Ascending aorta (tissue), 2 donors: ENCODE measurements at regions not wholly inside any gene's neighbourhood (a gene's known extent, or its start where the extent isn't known, plus 50 kb on each side); places are given as distances from the start of the nearest gene placed in this dataset.

ENCODE experiments used
- DNase-seq, 2 donors: peaks; one replicate each; pipeline ENCODE4 v3.0.0-alpha.2; 2019; ENCODE audit warnings: low spot score in 2 of 2
- H3K27ac ChIP-seq, 2 donors: fragments of 200-600 bp; sonication (generic); one replicate each; pipeline ENCODE4 v1.5.1; 2016 to 2017; ENCODE audit warnings: mild to moderate bottlenecking in 1 of 2
- H3K27me3 ChIP-seq: fragments of 200-600 bp; sonication (generic); one replicate; pipeline ENCODE4 v1.5.1; 2017
- H3K36me3 ChIP-seq, 2 donors: fragments of 200-600 bp; sonication (generic); one replicate each; pipeline ENCODE4 v1.5.1; 2016
- H3K4me1 ChIP-seq, 2 donors: fragments of 200-600 bp; sonication (generic); one replicate each; pipeline ENCODE4 v1.5.1; 2016 to 2017; ENCODE audit warnings: mild to moderate bottlenecking in 1 of 2
- H3K4me3 ChIP-seq, 2 donors: fragments of 200-600 bp; sonication (generic); one replicate each; pipeline ENCODE4 v1.5.1; 2016 to 2017; ENCODE audit warnings: mild to moderate bottlenecking in 1 of 2
- H3K9me3 ChIP-seq, 2 donors: fragments of 200-600 bp; sonication (generic); one replicate each; pipeline ENCODE4 v1.5.1; 2016
- CTCF ChIP-seq, 3 experiments: fragments of 200-600 bp in 2 of 3; fragments of 450-650 bp in 1 of 3; sonication (generic) in 2 of 3; IDR thresholded peaks; one replicate each; pipeline ENCODE4 v1.5.1; 2016 to 2019; ENCODE audit warnings: antibody characterized with exemption in 3 of 3, mild to moderate bottlenecking in 1 of 3, moderate library complexity in 1 of 3
- intact Hi-C: fragments of 100-400 bp; cut with DNase I; formaldehyde crosslinking; loops from one replicate; pipeline ENCODE4 v1.15.1; 2023

- Histone ChIP-seq H3K27ac (no peak overlapping the region), H3K4me1 (no peaks in the 10 kb centered on the region)
- TF ChIP-seq CTCF (IDR thresholded peaks at IDR 0.05) = no peak
Measured at GRCh38 chr2:145323512-145323911, 803.6 kb upstream of the ZEB2 start.

GRCh38 chr2:145321344-145321743 is 801.4 kb upstream of the ZEB2 start:
- DNase-seq = no peak
- Histone ChIP-seq H3K4me3 (no peak overlapping the region), H3K4me1 (no peaks in the 10 kb centered on the region), H3K9me3 (no peaks in the 10 kb centered on the region), H3K27ac (no peak overlapping the region), H3K27me3 (no peaks in the 10 kb centered on the region), H3K36me3 (no peaks in the 10 kb centered on the region)
- TF ChIP-seq CTCF (IDR thresholded peaks at IDR 0.05) = no peak
- intact Hi-C loops = no loop called here

More at GRCh38 chr2:145323512-145323911, 803.6 kb upstream of the ZEB2 start:
- no peaks in the 10 kb centered on the region for H3K27me3 ChIP-seq
- no peak for DNase-seq
- H3K9me3 ChIP-seq = no peaks in the 10 kb centered on the region
- no peak overlapping the region for H3K4me3 ChIP-seq
- intact Hi-C loops = no loop called here
- no peaks in the 10 kb centered on the region for H3K36me3 ChIP-seq

GRCh38 chr2:145316496-145316895 is 796.6 kb upstream of the ZEB2 start:
- Histone ChIP-seq H3K4me1 (no peaks in the 10 kb centered on the region), H3K36me3 (no peaks in the 10 kb centered on the region), H3K27me3 (no peaks in the 10 kb centered on the region), H3K9me3 (no peaks in the 10 kb centered on the region), H3K4me3 (no peak overlapping the region), H3K27ac (no peak overlapping the region)
- intact Hi-C loops = no loop called here
- DNase-seq = no peak
- TF ChIP-seq CTCF (IDR thresholded peaks at IDR 0.05) = no peak

GRCh38 chr2:145315053-145315452 is 795.1 kb upstream of the ZEB2 start:
- intact Hi-C loops = no loop called here
- no peaks in the 10 kb centered on the region for H3K4me1 ChIP-seq
- no peaks in the 10 kb centered on the region for H3K36me3 ChIP-seq
- DNase-seq = no peak
- no peak overlapping the region for H3K27ac ChIP-seq
- TF ChIP-seq CTCF (IDR thresholded peaks at IDR 0.05) = no peak
- no peaks in the 10 kb centered on the region for H3K9me3 ChIP-seq
- no peak overlapping the region for H3K4me3 ChIP-seq
- no peaks in the 10 kb centered on the region for H3K27me3 ChIP-seq

- Histone ChIP-seq H3K4me3 (no peak overlapping the region), H3K9me3 (no peaks in the 10 kb centered on the region), H3K36me3 (no peaks in the 10 kb centered on the region), H3K27ac (no peak overlapping the region), H3K27me3 (no peaks in the 10 kb centered on the region), H3K4me1 (no peaks in the 10 kb centered on the region)
- no peak for DNase-seq
- TF ChIP-seq CTCF (IDR thresholded peaks at IDR 0.05) = no peak
- intact Hi-C loops = no loop called here
Measured at GRCh38 chr2:145314119-145314633, 794.3 kb upstream of the ZEB2 start.

GRCh38 chr2:145305889-145306288 is 786.0 kb upstream of the ZEB2 start:
- no peak for DNase-seq
- Histone ChIP-seq H3K4me3 (no peak overlapping the region), H3K9me3 (no peaks in the 10 kb centered on the region), H3K4me1 (no peaks in the 10 kb centered on the region), H3K27me3 (no peaks in the 10 kb centered on the region), H3K36me3 (no peaks in the 10 kb centered on the region), H3K27ac (no peak overlapping the region)
- TF ChIP-seq CTCF (IDR thresholded peaks at IDR 0.05) = no peak
- intact Hi-C loops = no loop called here
